ENCODE measurements at regions not wholly inside any gene's neighbourhood (a gene's known extent, or its start where the extent isn't known, plus 50 kb on each side); places are given as distances from the start of the nearest gene placed in this dataset.

DNA sequence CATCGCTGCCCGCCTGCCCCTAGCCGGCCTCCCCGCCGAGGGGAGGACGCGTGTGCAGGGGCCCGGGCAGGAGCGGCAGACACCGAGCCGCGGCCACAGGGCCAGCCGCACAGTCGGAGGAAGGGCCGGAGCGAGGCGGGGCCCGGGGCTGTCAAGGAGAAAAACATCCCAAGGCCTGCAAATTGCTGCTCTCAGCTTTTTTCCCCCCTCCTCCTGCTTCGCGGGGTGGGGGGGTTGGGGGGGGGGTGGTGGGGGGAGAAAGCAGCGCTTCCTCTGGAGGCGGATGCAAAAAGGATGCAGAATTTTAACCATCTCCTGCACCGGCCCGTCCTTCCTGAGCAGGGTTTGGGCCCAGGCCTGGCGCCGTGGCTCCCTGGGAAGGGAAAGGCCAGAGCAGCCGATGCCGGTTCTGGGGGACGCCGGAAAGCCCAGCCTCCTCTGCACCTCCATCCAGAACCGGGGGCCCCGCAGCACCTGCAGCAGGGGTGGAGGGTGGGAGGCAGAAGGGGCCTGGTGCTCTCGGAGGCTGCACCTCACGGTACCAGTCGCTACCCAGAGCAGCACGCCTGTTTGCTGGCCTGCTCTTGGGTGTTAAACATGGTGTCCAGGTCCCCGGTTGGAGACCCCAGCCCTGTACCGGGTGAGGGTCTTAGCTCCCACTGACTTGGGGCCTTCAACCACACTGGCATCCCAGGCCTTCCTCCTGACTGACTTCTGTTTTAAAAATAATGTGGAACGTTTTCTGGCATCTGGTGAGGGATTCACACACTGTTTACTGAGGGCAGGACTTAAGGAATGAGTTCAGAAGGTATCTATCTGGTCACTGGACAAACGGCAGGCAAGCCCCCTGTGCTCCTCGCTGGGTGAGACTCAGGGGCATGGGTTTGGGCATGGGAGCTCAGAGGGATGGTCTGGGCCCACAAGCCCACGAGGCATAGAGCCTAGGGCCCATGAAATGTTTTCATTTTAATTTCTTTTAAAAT lies 77.4 kb upstream of the WNT7B start:
- no peaks in the 10 kb centered on the region for H3K9me3 Mint-ChIP-seq
- CTCF ChIA-PET = interaction anchor here (1.1 kb wide), 1 partner anchor 15 kb away, joined by 3 read pairs; no protein-coding TSS in a partner anchor
- peak overlapping the region; percentile 96 for H3K27ac Mint-ChIP-seq
- H3K4me3 Mint-ChIP-seq = peak overlapping the region; percentile 92
- no peaks in the 10 kb centered on the region for H3K27me3 Mint-ChIP-seq
- H3K4me1 Mint-ChIP-seq = peaks cover 70% of the 10 kb centered on the region
- peaks cover 1% of the 10 kb centered on the region for H3K36me3 Mint-ChIP-seq
- peak; percentile 67 for DNase-seq

GRCh38 chr22:46055181-46055875 lies 78.4 kb upstream of the WNT7B start:
- Mint-ChIP-seq H3K9me3 (no peaks in the 10 kb centered on the region), H3K27me3 (no peaks in the 10 kb centered on the region), H3K36me3 (peaks cover 1% of the 10 kb centered on the region), H3K4me1 (peaks cover 70% of the 10 kb centered on the region), H3K4me3 (peak overlapping the region; percentile 92), H3K27ac (peak overlapping the region; percentile 96)
- CTCF ChIA-PET = interaction anchor here (1.0 to 1.1 kb wide), 2 partner anchors 14 to 19 kb away, joined by 3 read pairs; no protein-coding TSS in a partner anchor
- no peak for DNase-seq

GRCh38 chr22:46055911-46056545 lies 79.1 kb upstream of the WNT7B start:
- CTCF ChIA-PET = interaction anchor here (1.0 to 1.5 kb wide), 2 partner anchors 19 to 50 kb away, joined by 3 read pairs; no protein-coding TSS in a partner anchor
- Mint-ChIP-seq H3K27ac (peak overlapping the region; percentile 71), H3K27me3 (no peaks in the 10 kb centered on the region), H3K9me3 (no peaks in the 10 kb centered on the region), H3K36me3 (peaks cover 1% of the 10 kb centered on the region), H3K4me1 (peaks cover 71% of the 10 kb centered on the region), H3K4me3 (no peak overlapping the region)
- no peak for DNase-seq

DNA sequence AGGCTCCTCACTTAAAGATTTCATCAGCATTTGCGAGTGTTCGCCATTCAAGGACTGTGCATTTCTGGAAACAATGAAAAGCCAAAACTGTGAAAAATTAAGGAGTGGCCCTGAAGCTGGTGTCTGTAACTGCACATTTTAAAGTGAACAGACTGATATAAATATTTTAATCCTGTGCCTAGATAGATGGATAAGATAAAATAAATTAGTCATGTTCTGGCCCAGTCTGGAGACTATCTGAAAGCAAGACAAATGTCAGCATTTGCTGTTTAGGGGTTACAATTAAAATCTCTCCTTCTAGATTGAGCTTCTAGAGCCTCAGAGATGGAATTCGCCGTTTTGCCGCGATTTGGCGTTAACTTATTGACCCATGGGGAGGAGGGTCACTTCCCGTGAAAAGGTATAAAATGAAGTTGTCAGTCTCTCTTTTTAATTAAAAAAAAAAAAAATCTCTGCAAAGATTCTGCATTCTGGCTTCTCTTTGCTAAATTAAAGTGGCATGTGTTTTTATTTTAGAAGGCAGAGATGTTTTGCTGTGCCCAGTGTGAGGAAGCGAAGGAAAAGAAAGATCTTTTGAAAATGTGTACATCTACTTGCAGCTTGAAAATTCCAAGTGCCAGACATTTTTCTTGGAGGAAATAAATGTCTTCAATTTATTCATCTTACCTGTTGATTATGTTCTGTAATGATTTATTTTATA lies 79.7 kb upstream of the WNT7B start:
- no peak overlapping the region for H3K4me3 Mint-ChIP-seq
- H3K27me3 Mint-ChIP-seq = no peaks in the 10 kb centered on the region
- CTCF ChIA-PET = interaction anchor here (1.0 to 1.5 kb wide), 2 partner anchors 20 to 50 kb away, joined by 3 read pairs; no protein-coding TSS in a partner anchor
- no peaks in the 10 kb centered on the region for H3K9me3 Mint-ChIP-seq
- H3K27ac Mint-ChIP-seq = peak overlapping the region; percentile 93
- peaks cover 64% of the 10 kb centered on the region for H3K4me1 Mint-ChIP-seq
- peaks cover 1% of the 10 kb centered on the region for H3K36me3 Mint-ChIP-seq
- DNase-seq = no peak

DNA sequence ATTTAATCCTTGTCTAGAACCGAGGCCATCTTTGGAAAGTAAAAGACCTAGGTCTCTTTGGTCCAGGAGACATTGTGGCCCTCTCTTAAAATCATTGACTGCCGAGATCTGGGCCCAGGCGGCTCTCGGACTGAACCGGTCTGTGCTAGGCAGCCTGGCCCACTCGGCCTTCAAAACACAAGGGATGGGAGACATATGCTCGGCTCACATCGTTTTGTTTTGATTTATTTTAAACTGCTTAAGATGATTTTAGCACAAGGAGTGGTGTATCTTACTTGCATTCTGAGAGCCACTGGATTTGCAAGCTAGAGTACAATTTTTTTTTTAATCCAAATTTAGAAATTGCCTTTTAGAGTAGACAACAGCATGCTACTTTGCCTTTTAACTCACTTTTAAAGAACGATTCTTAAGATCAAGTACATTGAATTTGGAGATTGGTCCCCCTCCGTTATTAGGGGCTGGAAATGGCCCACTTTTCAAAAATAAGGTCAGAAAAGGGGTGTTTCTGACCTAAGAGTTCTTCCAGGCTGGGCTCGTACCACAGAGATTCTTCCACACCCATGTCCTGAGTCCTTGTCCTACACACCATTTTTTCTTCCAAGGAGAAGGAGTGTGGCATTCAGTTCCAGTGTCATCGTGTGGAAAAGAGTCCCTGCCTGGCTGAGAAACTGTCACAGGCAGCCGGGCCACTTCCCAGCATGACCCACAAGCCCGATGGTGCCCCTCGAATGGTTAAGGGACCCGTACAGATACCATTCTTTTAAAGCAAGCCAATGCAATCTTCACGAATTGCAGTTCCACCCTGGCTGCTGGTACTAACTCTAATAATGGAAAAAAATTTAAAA lies 80.5 kb upstream of the WNT7B start:
- CTCF ChIA-PET = interaction anchor here (1.1 to 1.5 kb wide), 2 partner anchors 21 to 51 kb away, joined by 3 to 4 read pairs; no protein-coding TSS in a partner anchor
- DNase-seq = no peak
- Mint-ChIP-seq H3K9me3 (no peaks in the 10 kb centered on the region), H3K27ac (peak overlapping the region; percentile 93), H3K36me3 (peaks cover 5% of the 10 kb centered on the region), H3K27me3 (peaks cover 4% of the 10 kb centered on the region), H3K4me3 (peak overlapping the region; percentile 44), H3K4me1 (peaks cover 60% of the 10 kb centered on the region)

DNA sequence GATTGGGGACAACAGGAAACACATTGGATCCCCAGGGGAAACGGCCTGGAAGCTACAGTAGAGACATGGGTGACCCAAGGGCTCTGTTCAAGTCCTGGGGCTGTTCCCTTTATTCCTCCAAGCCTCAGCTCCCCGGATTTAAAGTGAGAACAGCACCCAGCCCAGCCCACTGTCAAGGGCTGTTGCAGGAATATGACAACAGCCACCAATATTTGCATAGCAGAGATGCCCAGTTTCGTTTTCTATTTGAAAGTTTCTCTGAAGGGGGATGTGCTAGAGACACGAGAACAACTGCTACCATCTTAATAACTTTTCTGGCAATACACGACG lies 81.1 kb upstream of the WNT7B start:
- Mint-ChIP-seq H3K4me3 (peak overlapping the region; percentile 44), H3K27ac (peak overlapping the region; percentile 93), H3K9me3 (no peaks in the 10 kb centered on the region), H3K36me3 (peaks cover 5% of the 10 kb centered on the region), H3K27me3 (peaks cover 4% of the 10 kb centered on the region), H3K4me1 (peaks cover 59% of the 10 kb centered on the region)
- DNase-seq = peak; percentile 67
- CTCF ChIA-PET = interaction anchor here (1.1 kb wide), 1 partner anchor 21 kb away, joined by 4 read pairs; no protein-coding TSS in a partner anchor

DNA sequence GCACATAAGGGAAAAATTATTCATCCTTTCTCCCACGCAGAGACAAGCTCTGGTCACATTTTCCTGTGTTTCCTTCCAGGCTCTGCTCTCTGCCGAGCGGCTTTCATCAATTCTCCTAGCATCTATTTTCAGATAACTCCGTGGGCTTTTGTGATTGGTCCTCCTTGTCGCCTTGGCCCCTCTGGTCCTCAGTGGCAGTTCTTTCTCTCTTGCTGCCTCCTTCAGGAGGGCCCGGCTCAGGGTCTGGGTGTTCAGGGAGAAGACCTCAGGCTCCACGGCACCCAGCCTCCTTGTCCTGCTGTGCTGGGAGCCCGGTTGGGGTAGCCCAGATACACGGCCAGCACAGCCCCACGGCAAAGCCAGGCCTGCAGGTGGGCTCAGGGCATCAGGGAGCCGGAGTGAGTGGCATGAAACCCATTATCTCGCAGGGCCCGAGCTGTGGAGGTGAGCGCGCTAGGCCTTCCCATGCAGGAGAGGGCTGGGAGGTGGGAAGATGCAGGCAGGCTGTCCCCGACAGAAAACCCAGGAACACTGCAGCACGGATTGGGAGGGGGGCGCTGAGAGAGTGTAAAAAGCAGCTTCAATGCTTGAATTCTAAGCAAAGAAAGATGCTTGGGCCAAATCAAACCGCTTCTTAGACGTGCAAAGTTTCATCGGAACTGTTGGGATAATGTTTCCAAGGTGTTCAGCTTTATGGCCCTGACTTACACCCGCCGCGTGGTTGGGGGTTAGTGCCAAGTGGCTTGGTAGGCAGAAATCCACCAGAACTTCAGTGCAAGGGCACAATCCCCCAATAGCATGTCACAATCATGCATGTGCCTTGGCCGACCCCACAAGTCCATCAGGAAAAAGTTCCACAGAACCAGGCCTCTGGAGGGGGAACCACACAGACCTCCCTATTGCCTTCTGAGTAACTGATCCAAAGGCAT lies 81.9 kb upstream of the WNT7B start:
- H3K27me3 Mint-ChIP-seq = peaks cover 4% of the 10 kb centered on the region
- CTCF ChIA-PET = interaction anchor here (0.9 to 1.1 kb wide), 2 partner anchors 12 to 22 kb away, joined by 3 to 4 read pairs; no protein-coding TSS in a partner anchor
- peak overlapping the region; percentile 56 for H3K27ac Mint-ChIP-seq
- H3K4me3 Mint-ChIP-seq = no peak overlapping the region
- H3K4me1 Mint-ChIP-seq = peaks cover 56% of the 10 kb centered on the region
- H3K36me3 Mint-ChIP-seq = peaks cover 5% of the 10 kb centered on the region
- H3K9me3 Mint-ChIP-seq = no peaks in the 10 kb centered on the region
- no peak for DNase-seq

DNA sequence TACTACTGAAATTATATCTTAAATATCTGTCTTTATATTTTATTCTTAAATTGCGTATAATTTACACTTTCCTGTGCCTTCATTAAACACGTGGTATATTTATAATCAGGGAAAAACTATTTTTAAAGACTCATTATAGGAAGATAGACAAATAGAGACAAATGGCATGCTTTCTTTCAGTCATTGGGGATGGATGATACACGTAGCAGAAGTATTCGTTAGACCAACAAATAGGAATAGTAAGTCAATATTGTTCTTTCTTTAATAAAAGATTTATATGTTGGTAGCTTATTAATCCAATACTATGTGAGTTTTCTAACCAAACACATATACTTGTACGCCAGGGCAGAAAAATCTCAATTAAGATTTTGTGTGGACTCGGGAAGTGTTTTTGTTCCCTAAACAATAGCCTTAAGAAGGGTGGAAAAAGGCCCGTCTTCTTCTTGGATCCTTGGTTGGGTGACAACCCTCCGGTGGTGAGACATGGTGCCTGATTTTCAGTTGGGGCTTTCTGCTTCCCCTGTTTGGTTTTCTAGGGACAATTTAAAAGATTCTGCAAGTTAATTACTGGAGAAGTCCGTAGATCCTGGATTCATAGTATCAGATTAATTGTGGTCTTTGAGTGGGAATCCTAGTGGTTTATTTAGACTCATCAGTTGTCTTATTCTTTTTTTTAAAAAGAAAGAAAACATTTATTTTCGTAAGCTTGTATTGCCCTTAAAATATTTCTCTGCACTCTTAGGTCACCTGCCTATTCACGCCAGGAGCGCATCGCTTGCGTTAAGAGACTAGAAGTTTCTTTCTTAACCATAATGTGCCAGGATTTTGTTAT lies 83.5 kb upstream of the WNT7B start:
- CTCF ChIA-PET = no interaction called here
- peaks cover 4% of the 10 kb centered on the region for H3K27me3 Mint-ChIP-seq
- no peak overlapping the region for H3K4me3 Mint-ChIP-seq
- H3K27ac Mint-ChIP-seq = no peak overlapping the region
- no peak for DNase-seq
- peaks cover 5% of the 10 kb centered on the region for H3K36me3 Mint-ChIP-seq
- peaks cover 48% of the 10 kb centered on the region for H3K4me1 Mint-ChIP-seq
- no peaks in the 10 kb centered on the region for H3K9me3 Mint-ChIP-seq

DNA sequence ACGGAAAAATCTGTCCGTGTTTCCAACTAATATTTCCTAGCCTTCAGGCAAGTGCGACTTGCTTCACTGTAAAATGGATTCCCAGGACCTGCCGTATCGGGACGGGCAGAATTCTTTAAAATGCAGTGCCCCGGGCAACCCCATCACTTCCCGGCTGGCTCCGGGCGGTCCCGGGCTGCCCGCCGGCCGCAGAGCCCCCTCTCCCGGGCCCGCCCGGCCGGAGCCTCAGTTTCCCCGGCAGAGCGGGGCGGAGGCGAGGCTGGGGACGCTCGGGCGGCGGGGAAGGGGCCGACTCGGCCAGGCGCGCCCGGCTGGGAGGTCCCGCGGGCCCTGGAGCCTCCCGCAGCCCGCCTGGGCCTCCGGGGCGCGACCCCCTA lies 84.2 kb upstream of the WNT7B start:
- no peak for DNase-seq
- Mint-ChIP-seq H3K27ac (no peak overlapping the region), H3K36me3 (peaks cover 5% of the 10 kb centered on the region), H3K27me3 (peaks cover 4% of the 10 kb centered on the region), H3K9me3 (no peaks in the 10 kb centered on the region), H3K4me3 (no peak overlapping the region), H3K4me1 (peaks cover 43% of the 10 kb centered on the region)
- CTCF ChIA-PET = no interaction called here

GRCh38 chr22:46061501-46062231 lies 84.7 kb upstream of the WNT7B start:
- Mint-ChIP-seq H3K4me1 (peaks cover 40% of the 10 kb centered on the region), H3K4me3 (no peak overlapping the region), H3K9me3 (no peaks in the 10 kb centered on the region), H3K27ac (no peak overlapping the region), H3K36me3 (peaks cover 5% of the 10 kb centered on the region), H3K27me3 (peaks cover 4% of the 10 kb centered on the region)
- CTCF ChIA-PET = no interaction called here
- no peak for DNase-seq

- H3K4me1 Mint-ChIP-seq = peaks cover 40% of the 10 kb centered on the region
- H3K9me3 Mint-ChIP-seq = no peaks in the 10 kb centered on the region
- H3K27ac Mint-ChIP-seq = no peak overlapping the region
- DNase-seq = no peak
- peaks cover 8% of the 10 kb centered on the region for H3K36me3 Mint-ChIP-seq
- H3K4me3 Mint-ChIP-seq = no peak overlapping the region
- peaks cover 4% of the 10 kb centered on the region for H3K27me3 Mint-ChIP-seq
- CTCF ChIA-PET = no interaction called here
These were observed 85.3 kb upstream of the WNT7B start for GRCh38 chr22:46062232-46062615.

All from activated naive CD4-positive, alpha-beta T cell treated with anti-CD3 and anti-CD28 coated beads, Interleukin-2, amount 10 ng/mL, durations not matched to agents 7 days and 5 days (primary cell).